Hypothalamus (tissue), 51 donors: ENCODE measurements at regions not wholly inside any gene's neighbourhood (a gene's known extent, or its start where the extent isn't known, plus 50 kb on each side); places are given as distances from the start of the nearest gene placed in this dataset.
A peak's percentile ranks its signal among the peaks of the same experiment; 100 is the strongest.
"Not testable (repeated sequence)": the region's sequence is repeated elsewhere in the genome, so short reads cannot be mapped to it uniquely, and the experiment has no call there.

ENCODE experiments used
- DNase-seq, 51 donors: peaks; one replicate each; lab custom pipeline; 2025; lab: John Stamatoyannopoulos, UW

- DNase-seq: no peak
Observed at GRCh38 chr7:35968140-35968940, 167.5 kb downstream of the SEPTIN7 start.

- DNase-seq: no peak
Observed at GRCh38 chr7:35969066-35969465, 168.2 kb downstream of the SEPTIN7 start.

- DNase-seq: no peak
Observed at GRCh38 chr7:35970458-35970857, 169.6 kb downstream of the SEPTIN7 start.

GRCh38 chr7:35971133-35971891 lies 170.5 kb downstream of the SEPTIN7 start:
- no peak for DNase-seq

- DNase-seq: peak in 23 of 51 donors; percentile 4 to 77 (median 31)
Observed at GRCh38 chr7:35975851-35976454, 175.1 kb downstream of the SEPTIN7 start.

GRCh38 chr7:35978816-35979640 lies 174.0 kb upstream of the EEPD1 start:
- not testable (repeated sequence) for DNase-seq

- no peak for DNase-seq
Observed at GRCh38 chr7:35982600-35982999, 170.5 kb upstream of the EEPD1 start.

GRCh38 chr7:35983626-35984025 lies 169.4 kb upstream of the EEPD1 start:
- DNase-seq: no peak

GRCh38 chr7:35985126-35985754 lies 167.8 kb upstream of the EEPD1 start:
- DNase-seq: peak in 44 of 51 donors; percentile 9 to 84 (median 64)

GRCh38 chr7:35987016-35987415 lies 166.0 kb upstream of the EEPD1 start:
- no peak for DNase-seq

- no peak for DNase-seq
Observed at GRCh38 chr7:35988105-35988504, 164.9 kb upstream of the EEPD1 start.

GRCh38 chr7:35988818-35989217 lies 164.2 kb upstream of the EEPD1 start:
- DNase-seq: no peak

- no peak for DNase-seq
Observed at GRCh38 chr7:35991511-35992232, 161.4 kb upstream of the EEPD1 start.

GRCh38 chr7:35992436-35992835 lies 160.6 kb upstream of the EEPD1 start:
- no peak for DNase-seq

GRCh38 chr7:35993113-35993512 lies 159.9 kb upstream of the EEPD1 start:
- DNase-seq: no peak

- no peak for DNase-seq
Observed at GRCh38 chr7:35993676-35994606, 159.1 kb upstream of the EEPD1 start.

- no peak for DNase-seq
Observed at GRCh38 chr7:35995334-35995733, 157.7 kb upstream of the EEPD1 start.

- DNase-seq: no peak
Observed at GRCh38 chr7:35998481-35998880, 154.6 kb upstream of the EEPD1 start.
